GM06990 (cell line): ENCODE measurements at regions not wholly inside any gene's neighbourhood (a gene's known extent, or its start where the extent isn't known, plus 50 kb on each side); places are given as distances from the start of the nearest gene placed in this dataset.

Source experiments
- DNase-seq: peaks from one replicate; pipeline ENCODE4 v3.0.0-alpha.2; 2011; ENCODE audit not compliant: insufficient read length; ENCODE audit errors: extremely low read depth
- H3K27me3 ChIP-seq: replicated peaks from 2 replicates; pipeline ENCODE4 v1.6.0; 2011; ENCODE audit warnings: low read length; ENCODE audit not compliant: control insufficient read depth, insufficient read depth
- H3K36me3 ChIP-seq: 2 replicates; pipeline ENCODE4 v1.5.1; 2011; ENCODE audit warnings: low read length; ENCODE audit not compliant: control insufficient read depth, insufficient read depth
- H3K4me3 ChIP-seq: replicated peaks from 2 replicates; pipeline ENCODE4 v1.5.1; 2011; ENCODE audit warnings: low read depth, mild to moderate bottlenecking, control low read depth, low read length
- TF ChIP-seq, protein P1 (sequence below): IDR thresholded peaks from 2 replicates; pipeline ENCODE4 v1.5.1; 2011; ENCODE audit warnings: low read length, control low read depth, mild to moderate bottlenecking, inconsistent platforms; ENCODE audit not compliant: insufficient read depth, poor library complexity, severe bottlenecking

DNA sequence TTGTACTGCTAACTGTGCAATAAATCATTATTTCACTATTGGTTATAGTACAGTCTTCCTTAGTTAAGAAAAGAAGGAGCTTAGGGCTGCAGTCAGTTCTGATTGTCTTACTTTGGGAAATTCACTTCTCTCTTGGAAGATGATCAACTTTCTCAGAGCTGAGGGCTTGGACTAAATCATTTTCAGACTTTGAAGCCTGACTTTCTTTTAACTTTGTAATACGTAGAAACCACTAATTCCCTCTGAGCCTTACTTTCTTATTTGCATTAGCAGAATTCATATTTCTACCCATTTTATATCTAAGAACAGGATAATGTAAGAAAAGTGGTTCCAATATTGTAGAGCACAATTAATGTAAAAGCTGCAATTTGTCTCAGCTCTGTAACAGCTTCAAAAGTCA, 386.4 kb downstream of the TRIB2 start:
- TF ChIP-seq, protein P1, sequence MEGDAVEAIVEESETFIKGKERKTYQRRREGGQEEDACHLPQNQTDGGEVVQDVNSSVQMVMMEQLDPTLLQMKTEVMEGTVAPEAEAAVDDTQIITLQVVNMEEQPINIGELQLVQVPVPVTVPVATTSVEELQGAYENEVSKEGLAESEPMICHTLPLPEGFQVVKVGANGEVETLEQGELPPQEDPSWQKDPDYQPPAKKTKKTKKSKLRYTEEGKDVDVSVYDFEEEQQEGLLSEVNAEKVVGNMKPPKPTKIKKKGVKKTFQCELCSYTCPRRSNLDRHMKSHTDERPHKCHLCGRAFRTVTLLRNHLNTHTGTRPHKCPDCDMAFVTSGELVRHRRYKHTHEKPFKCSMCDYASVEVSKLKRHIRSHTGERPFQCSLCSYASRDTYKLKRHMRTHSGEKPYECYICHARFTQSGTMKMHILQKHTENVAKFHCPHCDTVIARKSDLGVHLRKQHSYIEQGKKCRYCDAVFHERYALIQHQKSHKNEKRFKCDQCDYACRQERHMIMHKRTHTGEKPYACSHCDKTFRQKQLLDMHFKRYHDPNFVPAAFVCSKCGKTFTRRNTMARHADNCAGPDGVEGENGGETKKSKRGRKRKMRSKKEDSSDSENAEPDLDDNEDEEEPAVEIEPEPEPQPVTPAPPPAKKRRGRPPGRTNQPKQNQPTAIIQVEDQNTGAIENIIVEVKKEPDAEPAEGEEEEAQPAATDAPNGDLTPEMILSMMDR, result no peak
- no peak for DNase-seq
- no peaks in the 10 kb centered on the region for H3K36me3 ChIP-seq
- H3K27me3 ChIP-seq, result no peaks in the 10 kb centered on the region; the same call in 1 of the 2 replicates
- no peak overlapping the region for H3K4me3 ChIP-seq

- no peaks in the 10 kb centered on the region for H3K36me3 ChIP-seq
- TF ChIP-seq, protein P1, result no peak
- H3K27me3 ChIP-seq, result no peaks in the 10 kb centered on the region; the same call in 1 of the 2 replicates
- H3K4me3 ChIP-seq, result no peak overlapping the region
- no peak for DNase-seq
Observed at GRCh38 chr2:13103778-13104493, 387.2 kb downstream of the TRIB2 start.

DNA sequence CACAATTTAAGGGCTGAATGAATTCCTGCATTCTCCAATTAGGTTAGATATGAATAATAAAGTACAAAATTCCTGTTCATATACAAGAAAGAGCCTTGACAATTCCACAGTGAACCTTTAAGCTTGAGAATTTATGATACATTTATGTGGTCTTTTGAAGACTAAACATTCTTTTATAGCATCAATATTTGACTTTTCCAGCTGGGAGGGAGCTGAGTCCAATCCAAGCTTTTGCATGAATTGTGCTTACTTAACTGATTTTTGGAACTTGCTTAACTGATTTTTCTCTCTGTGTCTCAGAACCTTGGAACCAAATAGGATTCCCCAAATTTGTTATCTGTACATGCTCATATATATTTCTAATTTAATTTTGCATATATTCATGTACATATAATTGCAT, 388.0 kb downstream of the TRIB2 start:
- TF ChIP-seq, protein P1, result no peak
- Histone ChIP-seq H3K4me3 (no peak overlapping the region), H3K36me3 (no peaks in the 10 kb centered on the region), H3K27me3 (no peaks in the 10 kb centered on the region; the same call in 1 of the 2 replicates)
- DNase-seq, result no peak

- Histone ChIP-seq H3K4me3 (no peak overlapping the region), H3K36me3 (no peaks in the 10 kb centered on the region), H3K27me3 (no peaks in the 10 kb centered on the region; the same call in 1 of the 2 replicates)
- TF ChIP-seq, protein P1, result no peak
- no peak for DNase-seq
Observed at GRCh38 chr2:13106302-13106701, 389.6 kb downstream of the TRIB2 start.

DNA sequence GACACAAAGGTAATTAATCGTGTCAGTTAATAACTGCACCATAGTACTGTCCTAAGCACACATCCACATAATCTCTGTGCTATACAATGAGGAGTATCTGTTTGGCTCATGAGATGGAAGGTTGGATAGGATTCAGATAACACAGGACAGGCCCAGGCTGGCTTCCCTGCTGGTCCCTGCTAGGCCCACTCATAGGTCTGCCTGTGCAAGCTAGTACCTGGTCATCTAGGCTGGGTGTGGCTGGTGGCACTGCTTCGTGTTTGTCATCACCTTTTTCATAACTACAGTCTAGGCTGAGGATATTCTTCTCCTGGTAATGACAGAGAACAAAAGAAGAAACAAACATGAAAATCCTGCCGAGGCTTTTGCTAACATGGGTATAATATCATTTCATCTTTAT, 392.8 kb downstream of the TRIB2 start:
- Histone ChIP-seq H3K27me3 (no peaks in the 10 kb centered on the region; the same call in 1 of the 2 replicates), H3K4me3 (no peak overlapping the region), H3K36me3 (no peaks in the 10 kb centered on the region)
- TF ChIP-seq, protein P1, result no peak
- no peak for DNase-seq
